ENCODE measurements at regions not wholly inside any gene's neighbourhood (a gene's known extent, or its start where the extent isn't known, plus 50 kb on each side); places are given as distances from the start of the nearest gene placed in this dataset.

DNA sequence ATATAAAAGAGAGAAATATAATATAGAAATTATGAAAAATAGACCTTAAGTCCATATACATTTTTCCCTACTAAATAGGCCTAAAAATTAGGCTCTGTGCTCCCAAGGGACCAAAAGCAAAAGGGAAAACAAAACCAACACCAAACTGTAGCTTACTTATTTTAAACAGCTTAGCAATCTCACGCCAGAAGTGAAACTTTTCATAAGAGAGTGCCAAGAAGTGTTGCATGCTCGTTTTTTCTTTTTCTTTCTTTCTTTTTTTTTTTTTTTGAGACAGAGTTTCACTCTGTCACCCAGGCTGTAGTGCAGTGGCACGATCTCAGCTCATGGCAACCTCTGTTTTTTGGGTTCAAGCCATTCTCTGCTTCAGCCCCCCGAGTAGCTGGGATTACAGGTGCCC lies 250.4 kb downstream of the TMA16 start:
- no peak for DNase-seq
- no peak overlapping the region for H3K27ac ChIP-seq (ENCODE audit: low read depth in 1 of 3, low read length in 2 of 3)
- WGBS, 3 donors: 36 to 49% (median 38%) methylated on average over 4 of the region's 4 CpGs
- H3K4me1 ChIP-seq (ENCODE audit: control insufficient read depth in 3 of 3, insufficient read depth in 2 of 3, low read depth in 1 of 3, low read length in 2 of 3): no peaks in the 10 kb centered on the region
- no peaks in the 10 kb centered on the region for H3K27me3 ChIP-seq (ENCODE audit: control insufficient read depth in 3 of 3, insufficient read depth in 3 of 3, low read length in 3 of 3)
- H3K36me3 ChIP-seq (ENCODE audit: control insufficient read depth in 3 of 3, insufficient read depth in 2 of 3, low read depth in 1 of 3, low read length in 3 of 3): no peaks in the 10 kb centered on the region
- FAIRE-seq: no peak
- H3K4me3 ChIP-seq (ENCODE audit: low read depth in 1 of 3, low read length in 3 of 3): no peak overlapping the region
- peaks cover 0 to 4% of the 10 kb centered on the region in 2 donors for H3K9me3 ChIP-seq (ENCODE audit: control insufficient read depth in 2 of 2, insufficient read depth in 1 of 2, low read depth in 1 of 2, low read length in 1 of 2)

- no peak for FAIRE-seq
- DNase-seq: no peak
- Histone ChIP-seq H3K4me3 (ENCODE audit: low read depth in 1 of 3, low read length in 3 of 3) (no peak overlapping the region), H3K4me1 (ENCODE audit: control insufficient read depth in 3 of 3, insufficient read depth in 2 of 3, low read depth in 1 of 3, low read length in 2 of 3) (no peaks in the 10 kb centered on the region), H3K27me3 (ENCODE audit: control insufficient read depth in 3 of 3, insufficient read depth in 3 of 3, low read length in 3 of 3) (no peaks in the 10 kb centered on the region), H3K36me3 (ENCODE audit: control insufficient read depth in 3 of 3, insufficient read depth in 2 of 3, low read depth in 1 of 3, low read length in 3 of 3) (no peaks in the 10 kb centered on the region), H3K9me3 (ENCODE audit: control insufficient read depth in 2 of 2, insufficient read depth in 1 of 2, low read depth in 1 of 2, low read length in 1 of 2) (peaks cover 0 to 4% of the 10 kb centered on the region in 2 donors), H3K27ac (ENCODE audit: low read depth in 1 of 3, low read length in 2 of 3) (no peak overlapping the region)
- 78 to 84% (median 81%) methylated on average over 5 of the region's 5 CpGs for WGBS, 3 donors
Observed at GRCh38 chr4:163747293-163747692, 252.8 kb downstream of the TMA16 start.

- Histone ChIP-seq H3K4me1 (ENCODE audit: control insufficient read depth in 3 of 3, insufficient read depth in 2 of 3, low read depth in 1 of 3, low read length in 2 of 3) (no peaks in the 10 kb centered on the region), H3K9me3 (ENCODE audit: control insufficient read depth in 2 of 2, insufficient read depth in 1 of 2, low read depth in 1 of 2, low read length in 1 of 2) (peaks cover 0 to 4% of the 10 kb centered on the region in 2 donors), H3K4me3 (ENCODE audit: low read depth in 1 of 3, low read length in 3 of 3) (no peak overlapping the region), H3K27ac (ENCODE audit: low read depth in 1 of 3, low read length in 2 of 3) (no peak overlapping the region), H3K27me3 (ENCODE audit: control insufficient read depth in 3 of 3, insufficient read depth in 3 of 3, low read length in 3 of 3) (no peaks in the 10 kb centered on the region), H3K36me3 (ENCODE audit: control insufficient read depth in 3 of 3, insufficient read depth in 2 of 3, low read depth in 1 of 3, low read length in 3 of 3) (no peaks in the 10 kb centered on the region)
- FAIRE-seq (no peak), DNase-seq (peak in 1 of 2 donors; percentile 18)
- 73 to 90% (median 81%) methylated on average over 3 of the region's 3 CpGs for WGBS, 3 donors
Observed at GRCh38 chr4:163747886-163748285, 253.4 kb downstream of the TMA16 start.

DNA sequence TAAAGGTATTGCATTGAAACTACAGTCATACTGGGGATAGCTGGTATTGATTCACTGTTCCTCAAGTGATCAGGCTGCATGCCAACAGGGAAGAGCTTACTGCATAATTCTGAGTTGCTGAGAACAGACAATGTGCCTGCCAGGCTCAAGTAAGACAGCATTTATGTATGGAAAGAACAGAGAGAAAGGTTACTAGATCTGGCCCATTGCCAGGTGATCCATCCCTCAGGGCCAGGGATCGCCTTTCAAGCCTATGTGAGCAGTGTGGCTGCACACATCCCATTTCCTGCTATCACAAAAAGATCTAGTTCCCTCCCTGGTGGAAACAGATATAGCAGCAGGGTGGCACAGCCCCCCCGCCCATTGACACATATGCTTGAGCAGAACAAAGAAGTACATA lies 254.0 kb downstream of the TMA16 start:
- no peak for DNase-seq
- Histone ChIP-seq H3K27ac (ENCODE audit: low read depth in 1 of 3, low read length in 2 of 3) (no peak overlapping the region), H3K4me3 (ENCODE audit: low read depth in 1 of 3, low read length in 3 of 3) (no peak overlapping the region), H3K36me3 (ENCODE audit: control insufficient read depth in 3 of 3, insufficient read depth in 2 of 3, low read depth in 1 of 3, low read length in 3 of 3) (no peaks in the 10 kb centered on the region), H3K9me3 (ENCODE audit: control insufficient read depth in 2 of 2, insufficient read depth in 1 of 2, low read depth in 1 of 2, low read length in 1 of 2) (peaks cover 0 to 4% of the 10 kb centered on the region in 2 donors), H3K4me1 (ENCODE audit: control insufficient read depth in 3 of 3, insufficient read depth in 2 of 3, low read depth in 1 of 3, low read length in 2 of 3) (no peaks in the 10 kb centered on the region), H3K27me3 (ENCODE audit: control insufficient read depth in 3 of 3, insufficient read depth in 3 of 3, low read length in 3 of 3) (no peaks in the 10 kb centered on the region)
- 64 to 70% (median 66%) methylated on average over 2 of the region's 2 CpGs for WGBS, 3 donors
- FAIRE-seq: no peak

- H3K4me3 ChIP-seq (ENCODE audit: low read depth in 1 of 3, low read length in 3 of 3): no peak overlapping the region
- no peak overlapping the region for H3K27ac ChIP-seq (ENCODE audit: low read depth in 1 of 3, low read length in 2 of 3)
- H3K4me1 ChIP-seq (ENCODE audit: control insufficient read depth in 3 of 3, insufficient read depth in 2 of 3, low read depth in 1 of 3, low read length in 2 of 3): no peaks in the 10 kb centered on the region
- no peaks in the 10 kb centered on the region for H3K36me3 ChIP-seq (ENCODE audit: control insufficient read depth in 3 of 3, insufficient read depth in 2 of 3, low read depth in 1 of 3, low read length in 3 of 3)
- DNase-seq: peak in 1 of 2 donors; percentile 5
- FAIRE-seq: no peak
- no peaks in the 10 kb centered on the region for H3K27me3 ChIP-seq (ENCODE audit: control insufficient read depth in 3 of 3, insufficient read depth in 3 of 3, low read length in 3 of 3)
- WGBS, 3 donors: 28 to 29% (median 29%) methylated on average over 3 of the region's 3 CpGs
- no peaks in the 10 kb centered on the region for H3K9me3 ChIP-seq (ENCODE audit: control insufficient read depth in 2 of 2, insufficient read depth in 1 of 2, low read depth in 1 of 2, low read length in 1 of 2)
Observed at GRCh38 chr4:163755013-163755412, 260.5 kb downstream of the TMA16 start.

GRCh38 chr4:163757219-163757618 lies 262.7 kb downstream of the TMA16 start:
- no peaks in the 10 kb centered on the region for H3K4me1 ChIP-seq (ENCODE audit: control insufficient read depth in 3 of 3, insufficient read depth in 2 of 3, low read depth in 1 of 3, low read length in 2 of 3)
- no peaks in the 10 kb centered on the region for H3K9me3 ChIP-seq (ENCODE audit: control insufficient read depth in 2 of 2, insufficient read depth in 1 of 2, low read depth in 1 of 2, low read length in 1 of 2)
- H3K4me3 ChIP-seq (ENCODE audit: low read depth in 1 of 3, low read length in 3 of 3): no peak overlapping the region
- no peak overlapping the region for H3K27ac ChIP-seq (ENCODE audit: low read depth in 1 of 3, low read length in 2 of 3)
- DNase-seq (no peak), FAIRE-seq (no peak)
- H3K36me3 ChIP-seq (ENCODE audit: control insufficient read depth in 3 of 3, insufficient read depth in 2 of 3, low read depth in 1 of 3, low read length in 3 of 3): no peaks in the 10 kb centered on the region
- H3K27me3 ChIP-seq (ENCODE audit: control insufficient read depth in 3 of 3, insufficient read depth in 3 of 3, low read length in 3 of 3): no peaks in the 10 kb centered on the region
- WGBS, 3 donors: 45 to 75% (median 59%) methylated on average over 1 of the region's 1 CpG

- FAIRE-seq (no peak), DNase-seq (no peak)
- Histone ChIP-seq H3K4me3 (ENCODE audit: low read depth in 1 of 3, low read length in 3 of 3) (no peak overlapping the region), H3K4me1 (ENCODE audit: control insufficient read depth in 3 of 3, insufficient read depth in 2 of 3, low read depth in 1 of 3, low read length in 2 of 3) (no peaks in the 10 kb centered on the region), H3K27me3 (ENCODE audit: control insufficient read depth in 3 of 3, insufficient read depth in 3 of 3, low read length in 3 of 3) (no peaks in the 10 kb centered on the region), H3K36me3 (ENCODE audit: control insufficient read depth in 3 of 3, insufficient read depth in 2 of 3, low read depth in 1 of 3, low read length in 3 of 3) (no peaks in the 10 kb centered on the region), H3K27ac (ENCODE audit: low read depth in 1 of 3, low read length in 2 of 3) (no peak overlapping the region), H3K9me3 (ENCODE audit: control insufficient read depth in 2 of 2, insufficient read depth in 1 of 2, low read depth in 1 of 2, low read length in 1 of 2) (no peaks in the 10 kb centered on the region)
- WGBS, 3 donors: 71 to 78% (median 71%) methylated on average over 1 of the region's 1 CpG
Observed at GRCh38 chr4:163758032-163758431, 263.5 kb downstream of the TMA16 start.

GRCh38 chr4:163762741-163763140 lies 268.3 kb downstream of the TMA16 start:
- H3K9me3 ChIP-seq (ENCODE audit: control insufficient read depth in 2 of 2, insufficient read depth in 1 of 2, low read depth in 1 of 2, low read length in 1 of 2): no peaks in the 10 kb centered on the region
- DNase-seq (no peak), FAIRE-seq (no peak)
- H3K4me1 ChIP-seq (ENCODE audit: control insufficient read depth in 3 of 3, insufficient read depth in 2 of 3, low read depth in 1 of 3, low read length in 2 of 3): no peaks in the 10 kb centered on the region
- no peak overlapping the region for H3K27ac ChIP-seq (ENCODE audit: low read depth in 1 of 3, low read length in 2 of 3)
- WGBS, 3 donors: 71 to 89% (median 74%) methylated on average over 1 of the region's 1 CpG
- no peaks in the 10 kb centered on the region for H3K27me3 ChIP-seq (ENCODE audit: control insufficient read depth in 3 of 3, insufficient read depth in 3 of 3, low read length in 3 of 3)
- H3K4me3 ChIP-seq (ENCODE audit: low read depth in 1 of 3, low read length in 3 of 3): no peak overlapping the region
- H3K36me3 ChIP-seq (ENCODE audit: control insufficient read depth in 3 of 3, insufficient read depth in 2 of 3, low read depth in 1 of 3, low read length in 3 of 3): no peaks in the 10 kb centered on the region

DNA sequence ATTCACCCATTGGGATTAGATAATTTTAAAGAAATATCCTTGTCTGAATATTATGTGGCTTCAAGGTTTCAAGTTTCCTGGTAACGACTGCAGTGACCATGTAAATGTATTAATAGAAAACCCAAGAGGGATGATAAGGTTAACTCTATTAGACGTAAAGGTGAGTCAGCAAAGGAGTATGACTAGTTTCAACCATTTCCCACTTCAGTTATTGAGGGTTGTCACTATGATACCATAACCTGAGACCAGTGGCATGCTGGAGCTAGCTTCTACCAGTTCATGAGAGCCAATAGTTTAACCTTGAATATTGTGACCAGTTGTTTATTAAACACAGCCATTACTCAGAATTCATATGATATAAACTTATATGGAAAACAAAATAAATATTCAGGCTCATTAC lies 270.1 kb downstream of the TMA16 start:
- no peak overlapping the region for H3K4me3 ChIP-seq (ENCODE audit: low read depth in 1 of 3, low read length in 3 of 3)
- H3K36me3 ChIP-seq (ENCODE audit: control insufficient read depth in 3 of 3, insufficient read depth in 2 of 3, low read depth in 1 of 3, low read length in 3 of 3): no peaks in the 10 kb centered on the region
- DNase-seq (no peak), FAIRE-seq (no peak)
- WGBS, 3 donors: 28 to 76% (median 29%) methylated on average over 2 of the region's 2 CpGs
- H3K27me3 ChIP-seq (ENCODE audit: control insufficient read depth in 3 of 3, insufficient read depth in 3 of 3, low read length in 3 of 3): no peaks in the 10 kb centered on the region
- H3K4me1 ChIP-seq (ENCODE audit: control insufficient read depth in 3 of 3, insufficient read depth in 2 of 3, low read depth in 1 of 3, low read length in 2 of 3): no peaks in the 10 kb centered on the region
- no peak overlapping the region for H3K27ac ChIP-seq (ENCODE audit: low read depth in 1 of 3, low read length in 2 of 3)
- no peaks in the 10 kb centered on the region for H3K9me3 ChIP-seq (ENCODE audit: control insufficient read depth in 2 of 2, insufficient read depth in 1 of 2, low read depth in 1 of 2, low read length in 1 of 2)

All from small intestine (tissue), 7 donors.